GM19452 (cell line): ENCODE measurements at regions not wholly inside any gene's neighbourhood (a gene's known extent, or its start where the extent isn't known, plus 50 kb on each side); places are given as distances from the start of the nearest gene placed in this dataset.
"Not testable (repeated sequence)": the region's sequence is repeated elsewhere in the genome, so short reads cannot be mapped to it uniquely, and the experiment has no call there.

Source experiments
- ATAC-seq: cut with Tn5 transposase; IDR thresholded peaks from one replicate; pipeline ENCODE4 v1.9.1; 2021; ENCODE audit not compliant: unreplicated experiment

- no peak for ATAC-seq
Measured at GRCh38 chr13:50543782-50544181, 299.7 kb downstream of the DLEU7 start.

- no peak for ATAC-seq
Measured at GRCh38 chr13:50544211-50544610, 299.3 kb downstream of the DLEU7 start.

- not testable (repeated sequence) for ATAC-seq
Measured at GRCh38 chr13:50547175-50547574, 296.3 kb downstream of the DLEU7 start.

GRCh38 chr13:50548586-50548985 is 294.9 kb downstream of the DLEU7 start:
- no peak for ATAC-seq

- ATAC-seq, result no peak
Measured at GRCh38 chr13:50549221-50549942, 294.1 kb downstream of the DLEU7 start.

- ATAC-seq, result no peak
Measured at GRCh38 chr13:50550151-50550550, 293.3 kb downstream of the DLEU7 start.

- no peak for ATAC-seq
Measured at GRCh38 chr13:50552424-50552966, 291.0 kb downstream of the DLEU7 start.

- no peak for ATAC-seq
Measured at GRCh38 chr13:50561739-50562138, 281.8 kb downstream of the DLEU7 start.

GRCh38 chr13:50566646-50567045 is 276.8 kb downstream of the DLEU7 start:
- ATAC-seq, result no peak

- ATAC-seq, result no peak
Measured at GRCh38 chr13:50572129-50572528, 271.4 kb downstream of the DLEU7 start.

GRCh38 chr13:50573066-50573465 is 270.4 kb downstream of the DLEU7 start:
- no peak for ATAC-seq

GRCh38 chr13:50574731-50575130 is 268.8 kb downstream of the DLEU7 start:
- no peak for ATAC-seq

GRCh38 chr13:50575138-50575537 is 268.4 kb downstream of the DLEU7 start:
- ATAC-seq, result no peak

GRCh38 chr13:50576156-50576555 is 267.3 kb downstream of the DLEU7 start:
- no peak for ATAC-seq

- no peak for ATAC-seq
Measured at GRCh38 chr13:50577806-50578205, 265.7 kb downstream of the DLEU7 start.

- ATAC-seq, result no peak
Measured at GRCh38 chr13:50580684-50581305, 262.7 kb downstream of the DLEU7 start.

GRCh38 chr13:50581586-50582196 is 261.8 kb downstream of the DLEU7 start:
- no peak for ATAC-seq

- no peak for ATAC-seq
Measured at GRCh38 chr13:50584856-50585580, 258.5 kb downstream of the DLEU7 start.

- ATAC-seq, result no peak
Measured at GRCh38 chr13:50585674-50586413, 257.6 kb downstream of the DLEU7 start.

GRCh38 chr13:50586414-50587083 is 256.9 kb downstream of the DLEU7 start:
- no peak for ATAC-seq
